ENCODE measurements at regions not wholly inside any gene's neighbourhood (a gene's known extent, or its start where the extent isn't known, plus 50 kb on each side); places are given as distances from the start of the nearest gene placed in this dataset.

GRCh38 chr13:44281252-44282000 is 92.2 kb upstream of the SERP2 start:
- no peak for DNase-seq

- peak; percentile 9 for DNase-seq
Observed at GRCh38 chr13:44283600-44283999, 90.0 kb upstream of the SERP2 start.

- peak; percentile 70 for DNase-seq
Observed at GRCh38 chr13:44287958-44288357, 85.7 kb upstream of the SERP2 start.

GRCh38 chr13:44292545-44292944 is 81.1 kb upstream of the SERP2 start:
- peak; percentile 22 for DNase-seq

- no peak for DNase-seq
Observed at GRCh38 chr13:44293374-44293773, 80.2 kb upstream of the SERP2 start.

GRCh38 chr13:44293908-44294735 is 79.5 kb upstream of the SERP2 start:
- peak; percentile 9 for DNase-seq

GRCh38 chr13:44294876-44295275 is 78.7 kb upstream of the SERP2 start:
- no peak for DNase-seq

GRCh38 chr13:44296856-44297255 is 76.8 kb upstream of the SERP2 start:
- DNase-seq, result no peak

- no peak for DNase-seq
Observed at GRCh38 chr13:44298314-44298713, 75.3 kb upstream of the SERP2 start.

GRCh38 chr13:44299152-44299943 is 74.3 kb upstream of the SERP2 start:
- no peak for DNase-seq

- no peak for DNase-seq
Observed at GRCh38 chr13:44300895-44301638, 72.6 kb upstream of the SERP2 start.

- no peak for DNase-seq
Observed at GRCh38 chr13:44301639-44302015, 72.0 kb upstream of the SERP2 start.

GRCh38 chr13:44302233-44302632 is 71.4 kb upstream of the SERP2 start:
- no peak for DNase-seq

- DNase-seq, result no peak
Observed at GRCh38 chr13:44302940-44303575, 70.6 kb upstream of the SERP2 start.

GRCh38 chr13:44303681-44304432 is 69.8 kb upstream of the SERP2 start:
- DNase-seq, result peak; percentile 27

GRCh38 chr13:44304433-44304725 is 69.2 kb upstream of the SERP2 start:
- DNase-seq, result no peak

- DNase-seq, result no peak
Observed at GRCh38 chr13:44305286-44305685, 68.3 kb upstream of the SERP2 start.

GRCh38 chr13:44305917-44306370 is 67.7 kb upstream of the SERP2 start:
- DNase-seq, result no peak

GRCh38 chr13:44306371-44307192 is 67.0 kb upstream of the SERP2 start:
- DNase-seq, result peak; percentile 46

GRCh38 chr13:44307255-44307654 is 66.4 kb upstream of the SERP2 start:
- no peak for DNase-seq
